K562 (cell line): ENCODE measurements at regions not wholly inside any gene's neighbourhood (a gene's known extent, or its start where the extent isn't known, plus 50 kb on each side); places are given as distances from the start of the nearest gene placed in this dataset.

Experiments
- ATAC-seq: fragments of 200-7000 bp; cut with Tn5 transposase; 3 replicates; pipeline ENCODE4 v1.9.1; 2020; ENCODE audit warnings: moderate library complexity
- BruUV-seq: library from RNA; stranded (reverse); fragments of 400-500 nt; replicated peaks from 2 replicates; lab custom pipeline; 2021; lab: Mats Ljungman, UMichigan
- CTCF ChIA-PET: fragments of 300-600 bp; formaldehyde crosslinking; extraction: SDS; loops from one replicate; lab custom pipeline; 2021; ENCODE audit warnings: low intra/inter-chr PET ratio; lab: Yijun Ruan, JAX
- POLR2A ChIA-PET: fragments of 300-600, 350-650 bp; sonication (Branson Sonifier 250); formaldehyde crosslinking; extraction: SDS; loops from one replicate; lab custom pipeline; 2021; ENCODE audit warnings: antibody characterized with exemption, inconsistent platforms; lab: Yijun Ruan, JAX
- DNase-seq, 4 experiments: peaks; one replicate each; pipeline versions ENCODE4 v3.0.0 to v3.0.0-alpha.2; 2011 to 2018; ENCODE audit warnings: low spot score in 3 of 4, mixed read lengths in 3 of 4; ENCODE audit errors: extremely low read depth in 1 of 4
- FAIRE-seq: peaks from 2 replicates; lab custom pipeline; 2011; peaks lifted over from hg19 to GRCh38; lab: Jason Lieb, UNC
- H2AFZ ChIP-seq: 2 replicates; pipeline ENCODE4 v1.6.0; 2011; ENCODE audit warnings: low read depth, low read length, control low read depth, inconsistent platforms
- H3K27ac ChIP-seq: fragments of 200-600 bp; 3 replicates; pipeline ENCODE4 v1.8.0; 2011; ENCODE audit warnings: low read depth, mild to moderate bottlenecking, control low read depth, inconsistent platforms, low read length, moderate library complexity, mixed read lengths; ENCODE audit errors: extremely low read depth
- H3K27me3 ChIP-seq, 2 experiments: fragments of 300-600 bp in 1 of 2; 2 replicates in 1 of 2; 3 replicates in 1 of 2; pipeline versions ENCODE4 v1.6.0 to v1.8.0; 2011; ENCODE audit warnings: inconsistent platforms in 2 of 2, low read length in 2 of 2, mild to moderate bottlenecking in 1 of 2, mixed read lengths in 1 of 2, moderate library complexity in 1 of 2; ENCODE audit not compliant: control insufficient read depth in 2 of 2, insufficient read depth in 2 of 2
- H3K36me3 ChIP-seq: fragments of 300-600 bp; 3 replicates; pipeline ENCODE4 v1.8.0; 2011; ENCODE audit warnings: mild to moderate bottlenecking, low read length, inconsistent platforms; ENCODE audit not compliant: control insufficient read depth, insufficient read depth
- H3K4me1 ChIP-seq, 2 experiments: fragments of 200-600 bp in 1 of 2; replicated peaks in 1 of 2; 2 replicates in 1 of 2; 3 replicates in 1 of 2; pipeline versions ENCODE4 v1.5.1 to v1.8.0; 2011; ENCODE audit warnings: inconsistent platforms in 2 of 2, low read length in 2 of 2, mild to moderate bottlenecking in 1 of 2, mixed read lengths in 1 of 2, moderate library complexity in 1 of 2; ENCODE audit not compliant: control insufficient read depth in 2 of 2, insufficient read depth in 2 of 2
- H3K4me2 ChIP-seq: 2 replicates; pipeline ENCODE4 v1.6.1; 2011; ENCODE audit warnings: low read length, control low read depth, inconsistent platforms, mixed read lengths; ENCODE audit not compliant: insufficient read depth
- H3K4me3 ChIP-seq: fragments of 200-600 bp; sonication (generic), shearing (Covaris generic); 2 replicates; pipeline ENCODE4 v1.5.1; 2016; ENCODE audit warnings: control low read depth, inconsistent platforms
- H3K79me2 ChIP-seq: fragments of 200-600 bp; 3 replicates; pipeline ENCODE4 v1.8.0; 2011; ENCODE audit warnings: low read length, inconsistent platforms; ENCODE audit not compliant: control insufficient read depth, insufficient read depth
- H3K9ac ChIP-seq, 2 experiments: 2 replicates each; pipeline versions ENCODE4 v1.6.0 to v1.6.1; 2011; ENCODE audit warnings: low read depth in 2 of 2, low read length in 2 of 2, control low read depth in 1 of 2, inconsistent platforms in 1 of 2, mild to moderate bottlenecking in 1 of 2, mixed read lengths in 1 of 2; ENCODE audit not compliant: insufficient read depth in 1 of 2
- H3K9me1 ChIP-seq: one replicate; pipeline ENCODE4 v1.6.0; 2011; ENCODE audit warnings: inconsistent platforms, mild to moderate bottlenecking, low read length, moderate library complexity; ENCODE audit not compliant: control insufficient read depth, insufficient read depth
- H3K9me3 ChIP-seq: replicated peaks from 2 replicates; pipeline ENCODE4 v1.5.1; 2011; ENCODE audit warnings: low read depth, low read length, inconsistent platforms; ENCODE audit not compliant: control insufficient read depth, insufficient read depth
- H4K20me1 ChIP-seq: replicated peaks from 2 replicates; pipeline ENCODE4 v1.6.1; 2011; ENCODE audit warnings: low read length, inconsistent platforms, mixed read lengths; ENCODE audit not compliant: control insufficient read depth, insufficient read depth
- BHLHE40 ChIP-seq: IDR thresholded peaks from 2 replicates; pipeline ENCODE4 v1.6.1; 2011; ENCODE audit warnings: low read length, improper control_type of control experiment
- CHCHD3 ChIP-seq: fragments of 250-450 bp; sonication (Bioruptor Pico); IDR thresholded peaks from 2 replicates; pipeline ENCODE4 v2.1.2; 2022; ENCODE audit warnings: mild to moderate bottlenecking
- CHD4 ChIP-seq: fragments of 200-600 bp; sonication (generic); IDR thresholded peaks from 3 replicates; pipeline ENCODE4 v1.6.1; 2012; ENCODE audit warnings: low read depth, mild to moderate bottlenecking, mixed read lengths, low read length, inconsistent platforms; ENCODE audit not compliant: insufficient read depth, insufficient replicate concordance, poor library complexity, severe bottlenecking
- KAT8 ChIP-seq: fragments of 450-650 bp; IDR thresholded peaks from 2 replicates; pipeline ENCODE4 v1.6.1; 2016; ENCODE audit warnings: low read depth, mild to moderate bottlenecking
- KLF16 ChIP-seq: IDR thresholded peaks from 2 replicates; pipeline ENCODE4 v1.6.1; 2016; ENCODE audit warnings: antibody characterized with exemption
- SP1 ChIP-seq: sonication (generic); formaldehyde crosslinking; IDR thresholded peaks from 2 replicates; pipeline ENCODE4 v1.8.1; 2022; ENCODE audit warnings: mild to moderate bottlenecking, missing genetic modification reagents
- TOE1 ChIP-seq, 2 experiments: fragments of 450-650 bp in 1 of 2; sonication (generic) in 1 of 2; formaldehyde crosslinking in 1 of 2; IDR thresholded peaks; 2 replicates each; pipeline versions ENCODE4 v1.7.1 to v1.8.0; 2016 to 2022; ENCODE audit warnings: borderline replicate concordance in 2 of 2, mild to moderate bottlenecking in 2 of 2, antibody characterized with exemption in 1 of 2, inconsistent platforms in 1 of 2, low read depth in 1 of 2, missing genetic modification reagents in 1 of 2, moderate library complexity in 1 of 2
- U2AF1 ChIP-seq: fragments of 200-400 bp; formaldehyde crosslinking; optimal IDR thresholded peaks from 2 replicates; pipeline ENCODE3; 2017; ENCODE audit warnings: mild to moderate bottlenecking, low read depth, low read length, moderate library complexity
- ZFX ChIP-seq: sonication (generic); formaldehyde crosslinking; IDR thresholded peaks from 2 replicates; pipeline ENCODE4 v1.8.0; 2022; ENCODE audit warnings: mild to moderate bottlenecking, missing genetic modification reagents, moderate library complexity
- ZNF165 ChIP-seq: fragments of 250-450 bp; sonication (Bioruptor Pico); IDR thresholded peaks from 2 replicates; pipeline ENCODE4 v1.4.0; 2020; ENCODE audit warnings: borderline replicate concordance
- ZNF311 ChIP-seq: fragments of 250-450 bp; sonication (Bioruptor Pico); IDR thresholded peaks from 2 replicates; pipeline ENCODE4 v1.4.0; 2020; ENCODE audit warnings: mild to moderate bottlenecking, moderate library complexity
- ZNF354B ChIP-seq: fragments of 250-450 bp; sonication (Bioruptor Pico); IDR thresholded peaks from 2 replicates; pipeline ENCODE4 v1.4.0; 2020
- ZNF384 ChIP-seq: IDR thresholded peaks from 2 replicates; pipeline ENCODE4 v1.6.1; 2012; ENCODE audit warnings: low read depth, low read length, improper control_type of control experiment
- ZNF444 ChIP-seq: fragments of 250-450 bp; sonication (Bioruptor Pico); IDR thresholded peaks from 2 replicates; pipeline ENCODE4 v1.4.0; 2020; ENCODE audit warnings: mild to moderate bottlenecking, moderate library complexity
- ZNF75A ChIP-seq: fragments of 450-650 bp; formaldehyde crosslinking; IDR thresholded peaks from 2 replicates; pipeline ENCODE4 v1.4.0; 2020; ENCODE audit warnings: mild to moderate bottlenecking
- ZNF785 ChIP-seq: fragments of 250-450 bp; sonication (Bioruptor Pico); IDR thresholded peaks from 2 replicates; pipeline ENCODE4 v1.4.0; 2020; ENCODE audit warnings: mild to moderate bottlenecking
- WGBS: fragments of 100-300 bp; shearing (Covaris generic); methylation state at CpG from one replicate; pipeline ENCODE4 v1.1.6; 2016; ENCODE audit warnings: low coverage, mixed read lengths; ENCODE audit not compliant: insufficient coverage; ENCODE audit errors: missing lambda C conversion rate; 5-methylcytosine and 5-hydroxymethylcytosine counted together
- in situ Hi-C: fragments of 300-500 bp; cut with MboI; formaldehyde crosslinking; loops from 4 replicates; pipeline ENCODE4 v1.15.0; 2018; ENCODE audit warnings: inconsistent platforms, mixed read lengths
- intact Hi-C: fragments of 100-400 bp; cut with micrococcal nuclease; formaldehyde crosslinking; loops from 2 replicates; pipeline ENCODE4 v1.14.2; 2022
- TF ChIP-seq, protein P1 (sequence below): fragments of 450-650 bp; IDR thresholded peaks from 2 replicates; pipeline ENCODE4 v1.6.1; 2016; ENCODE audit warnings: low read depth, mild to moderate bottlenecking, moderate library complexity
- TF ChIP-seq, protein P2 (sequence below): sonication (generic); formaldehyde crosslinking; IDR thresholded peaks from 2 replicates; pipeline ENCODE4 v1.8.0; 2022; ENCODE audit warnings: missing genetic modification reagents, mild to moderate bottlenecking, moderate library complexity, borderline replicate concordance

DNA sequence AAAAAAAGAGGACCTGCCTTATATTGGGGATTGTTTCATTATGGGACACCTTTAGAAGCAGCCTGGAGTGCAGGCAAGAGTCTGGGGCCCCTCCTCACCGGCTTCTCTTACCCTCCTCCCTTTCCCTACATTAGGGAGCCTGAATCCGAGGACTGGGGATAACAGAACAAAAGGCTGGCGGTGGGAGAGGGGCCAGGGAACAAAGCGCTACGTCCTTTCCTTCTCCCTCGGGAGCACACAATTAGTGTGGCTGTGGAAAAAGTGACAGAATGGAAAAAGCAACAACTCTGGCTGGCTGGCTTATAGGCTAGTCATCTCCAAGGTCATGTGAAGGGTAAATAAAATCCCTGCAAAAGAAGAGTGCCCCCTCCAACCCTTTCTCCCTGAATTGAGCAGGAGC lies 74.7 kb downstream of the LSM5 start (continued):
- TF ChIP-seq, protein P1, sequence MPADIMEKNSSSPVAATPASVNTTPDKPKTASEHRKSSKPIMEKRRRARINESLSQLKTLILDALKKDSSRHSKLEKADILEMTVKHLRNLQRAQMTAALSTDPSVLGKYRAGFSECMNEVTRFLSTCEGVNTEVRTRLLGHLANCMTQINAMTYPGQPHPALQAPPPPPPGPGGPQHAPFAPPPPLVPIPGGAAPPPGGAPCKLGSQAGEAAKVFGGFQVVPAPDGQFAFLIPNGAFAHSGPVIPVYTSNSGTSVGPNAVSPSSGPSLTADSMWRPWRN = no peak
- TF ChIP-seq ZNF785 (CRISPR knock-in tag) = no peak
- TF ChIP-seq ZNF384 = no peak
- TF ChIP-seq, protein P2, sequence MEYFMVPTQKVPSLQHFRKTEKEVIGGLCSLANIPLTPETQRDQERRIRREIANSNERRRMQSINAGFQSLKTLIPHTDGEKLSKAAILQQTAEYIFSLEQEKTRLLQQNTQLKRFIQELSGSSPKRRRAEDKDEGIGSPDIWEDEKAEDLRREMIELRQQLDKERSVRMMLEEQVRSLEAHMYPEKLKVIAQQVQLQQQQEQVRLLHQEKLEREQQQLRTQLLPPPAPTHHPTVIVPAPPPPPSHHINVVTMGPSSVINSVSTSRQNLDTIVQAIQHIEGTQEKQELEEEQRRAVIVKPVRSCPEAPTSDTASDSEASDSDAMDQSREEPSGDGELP (CRISPR knock-in tag) = no peak

DNA sequence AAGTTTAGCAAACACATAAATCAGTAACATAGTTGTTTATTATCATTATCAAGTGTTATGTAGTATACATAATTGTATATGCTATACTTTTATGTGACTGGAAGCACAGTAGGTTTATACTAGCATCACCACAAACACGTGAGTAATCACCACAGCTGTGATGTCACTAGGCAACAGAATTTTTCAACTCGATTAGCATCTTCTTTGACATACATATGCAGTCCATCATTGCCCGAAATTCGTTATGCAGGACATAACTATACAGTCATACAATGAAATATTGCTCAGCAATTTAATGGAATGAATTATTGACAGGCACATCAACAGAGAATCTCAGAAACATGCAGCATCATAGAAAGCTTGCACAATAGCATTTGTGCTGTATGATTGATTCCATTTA lies 77.7 kb downstream of the LSM5 start:
- H2AFZ ChIP-seq = no peak overlapping the region
- H3K9me3 ChIP-seq = no peaks in the 10 kb centered on the region
- intact Hi-C loops = no loop called here
- no peak for DNase-seq
- no peaks in the 10 kb centered on the region for H3K9me1 ChIP-seq
- POLR2A ChIA-PET = no interaction called here
- H3K9ac ChIP-seq = no peak overlapping the region
- H3K36me3 ChIP-seq = no peaks in the 10 kb centered on the region
- H3K27me3 ChIP-seq = peaks cover 0 to 3% of the 10 kb centered on the region in 2 experiments; a peak in 1 of 5 replicates
- CTCF ChIA-PET = no interaction called here
- no peak overlapping the region for H3K27ac ChIP-seq
- H3K4me3 ChIP-seq = no peak overlapping the region
- BruUV-seq = no TSS peak
- ATAC-seq = no peak
- 0% methylated on average over 4 of the region's 4 CpGs for WGBS
- no peak overlapping the region for H3K4me2 ChIP-seq
- no peaks in the 10 kb centered on the region for H3K79me2 ChIP-seq
- no peak for FAIRE-seq
- H4K20me1 ChIP-seq = no peaks in the 10 kb centered on the region
- in situ Hi-C loops = no loop called here
- no peaks in the 10 kb centered on the region for H3K4me1 ChIP-seq
- no peak for TF ChIP-seq ZNF444 (CRISPR knock-in tag)
- TF ChIP-seq CHD4 = no peak
- TF ChIP-seq CHCHD3 (CRISPR knock-in tag) = no peak
- no peak for TF ChIP-seq U2AF1
- no peak for TF ChIP-seq ZNF311 (CRISPR knock-in tag)
- TF ChIP-seq SP1 (CRISPR knock-in tag) = no peak
- no peak for TF ChIP-seq BHLHE40
- no peak for TF ChIP-seq TOE1 (IDR thresholded peaks at IDR 0.05; ENCODE audit: borderline replicate concordance)
- no peak for TF ChIP-seq TOE1 (CRISPR knock-in tag; IDR thresholded peaks at IDR 0.05; ENCODE audit: borderline replicate concordance, low read depth)
- no peak for TF ChIP-seq ZNF165 (CRISPR knock-in tag)
- no peak for TF ChIP-seq KAT8
- TF ChIP-seq KLF16 = no peak
- TF ChIP-seq ZFX (CRISPR knock-in tag) = no peak
- no peak for TF ChIP-seq ZNF354B (CRISPR knock-in tag)
- TF ChIP-seq ZNF75A (CRISPR knock-in tag) = no peak
